BE2C (cell line): ENCODE measurements at regions not wholly inside any gene's neighbourhood (a gene's known extent, or its start where the extent isn't known, plus 50 kb on each side); places are given as distances from the start of the nearest gene placed in this dataset.

Experiments used
- DNase-seq: peaks from one replicate; pipeline ENCODE4 v3.0.0-alpha.2; 2020
- H3K27me3 ChIP-seq: fragments of 250-450 bp; sonication (Bioruptor Pico); 2 replicates; pipeline ENCODE4 v1.5.1; 2020; ENCODE audit warnings: mild to moderate bottlenecking
- H3K36me3 ChIP-seq: fragments of 250-450 bp; sonication (Bioruptor Pico); 2 replicates; pipeline ENCODE4 v1.5.1; 2020; ENCODE audit warnings: mild to moderate bottlenecking
- H3K4me1 ChIP-seq: fragments of 250-450 bp; sonication (Bioruptor Pico); 2 replicates; pipeline ENCODE4 v1.5.1; 2020
- H3K4me3 ChIP-seq: 2 replicates; pipeline ENCODE4 v1.5.1; 2011; ENCODE audit warnings: low read depth, low read length
- H3K9me3 ChIP-seq: fragments of 250-450 bp; sonication (Bioruptor Pico); 2 replicates; pipeline ENCODE4 v1.5.1; 2020
- CTCF ChIP-seq: IDR thresholded peaks from 2 replicates; pipeline ENCODE4 v1.5.1; 2012; ENCODE audit warnings: mild to moderate bottlenecking, low read depth, low read length

DNA sequence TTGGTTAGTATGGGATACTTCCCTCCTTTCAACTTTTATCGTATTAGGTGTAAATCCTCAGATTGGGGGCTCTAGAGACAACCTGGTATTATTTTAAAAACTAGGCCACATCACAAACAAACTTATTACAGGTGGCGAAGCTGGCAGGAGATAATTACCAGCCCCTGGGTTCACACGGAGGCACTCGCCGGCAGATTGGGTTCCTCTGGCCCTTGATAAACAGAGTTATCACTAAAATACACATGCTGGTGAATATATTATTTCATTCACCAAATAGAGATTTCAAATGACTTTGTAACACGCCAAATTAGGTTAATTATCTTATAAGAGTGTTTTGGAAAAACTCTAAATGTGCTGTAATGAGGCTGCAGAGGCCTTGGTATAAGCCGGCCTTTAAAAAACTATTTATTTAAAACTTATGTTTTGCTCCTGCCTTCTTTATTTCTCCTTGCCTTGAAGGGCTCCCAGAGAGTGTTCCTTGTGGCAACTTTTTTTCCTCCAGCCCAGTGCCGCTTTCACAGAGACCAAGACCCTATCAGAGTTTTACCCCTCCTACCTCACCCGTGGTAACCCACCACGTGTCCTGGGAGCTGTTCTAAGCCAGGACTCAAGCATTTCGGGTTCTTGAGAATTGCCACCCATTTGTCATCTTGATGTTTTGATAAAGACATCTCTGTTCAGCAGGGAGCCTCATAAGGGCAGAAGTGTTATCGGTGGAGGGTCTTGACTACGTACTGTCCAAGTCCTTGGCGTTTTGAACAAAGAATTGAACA, 468.6 kb upstream of the CFAP20DC start:
- H3K9me3 ChIP-seq = no peaks in the 10 kb centered on the region
- H3K27me3 ChIP-seq = no peaks in the 10 kb centered on the region
- DNase-seq = no peak
- no peak for TF ChIP-seq CTCF
- H3K4me1 ChIP-seq = no peaks in the 10 kb centered on the region
- H3K4me3 ChIP-seq = no peak overlapping the region
- H3K36me3 ChIP-seq = no peaks in the 10 kb centered on the region

- no peak overlapping the region for H3K4me3 ChIP-seq
- no peaks in the 10 kb centered on the region for H3K4me1 ChIP-seq
- no peaks in the 10 kb centered on the region for H3K36me3 ChIP-seq
- no peaks in the 10 kb centered on the region for H3K27me3 ChIP-seq
- DNase-seq = no peak
- no peaks in the 10 kb centered on the region for H3K9me3 ChIP-seq
- TF ChIP-seq CTCF = no peak
Observed at GRCh38 chr3:59517388-59517787, 467.6 kb upstream of the CFAP20DC start.

DNA sequence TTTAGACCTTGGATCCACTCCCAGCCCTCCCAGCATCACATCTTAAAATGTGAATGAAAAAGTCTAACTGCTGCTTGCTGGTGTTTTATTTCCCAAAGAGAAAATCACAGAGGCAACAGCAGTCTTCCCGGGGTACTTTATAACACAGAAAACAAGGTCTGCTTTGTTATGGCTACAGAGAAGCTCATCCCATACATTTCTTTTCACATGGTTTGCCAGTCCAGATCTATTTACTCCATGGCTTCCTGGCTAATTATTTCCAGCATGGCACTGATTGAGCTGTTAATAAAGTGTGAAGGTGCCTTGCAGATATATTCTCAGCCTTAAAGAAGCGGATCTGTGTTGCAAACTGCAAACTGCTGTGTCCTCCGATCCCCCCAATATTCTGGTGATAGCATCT, 466.1 kb upstream of the CFAP20DC start:
- no peaks in the 10 kb centered on the region for H3K4me1 ChIP-seq
- DNase-seq = no peak
- TF ChIP-seq CTCF = no peak
- H3K9me3 ChIP-seq = no peaks in the 10 kb centered on the region
- no peaks in the 10 kb centered on the region for H3K27me3 ChIP-seq
- no peaks in the 10 kb centered on the region for H3K36me3 ChIP-seq
- H3K4me3 ChIP-seq = no peak overlapping the region

DNA sequence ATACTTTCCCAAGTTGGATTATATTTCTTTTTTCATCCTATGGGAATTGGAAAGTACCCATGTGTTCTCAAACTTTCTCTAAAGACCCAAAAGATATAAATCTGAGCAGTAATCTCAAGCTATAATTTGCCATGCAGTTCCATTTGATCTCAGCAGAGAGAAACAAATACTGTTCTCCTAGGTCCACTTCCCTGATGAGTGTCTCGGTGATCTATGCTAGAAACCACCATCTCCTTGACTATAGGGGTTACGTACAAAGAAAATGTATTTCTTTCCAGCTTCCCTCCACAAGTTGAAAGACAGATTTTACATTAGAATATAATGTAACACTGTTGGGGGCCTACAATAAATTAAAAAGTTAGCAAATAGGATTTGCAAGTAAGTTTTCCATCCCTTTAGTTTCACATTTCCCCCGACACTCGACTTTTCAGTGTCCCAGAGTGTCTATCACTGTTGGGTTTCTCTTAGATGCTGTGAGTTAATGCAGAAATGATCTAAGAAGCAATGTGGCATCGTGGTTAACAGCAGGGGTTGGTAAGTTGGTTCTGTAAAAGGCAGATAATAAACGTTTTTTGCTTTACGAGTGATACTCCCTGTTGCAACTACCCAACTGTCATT, 465.1 kb upstream of the CFAP20DC start:
- Histone ChIP-seq H3K36me3 (no peaks in the 10 kb centered on the region), H3K4me1 (no peaks in the 10 kb centered on the region), H3K9me3 (no peaks in the 10 kb centered on the region), H3K4me3 (no peak overlapping the region), H3K27me3 (no peaks in the 10 kb centered on the region)
- TF ChIP-seq CTCF = no peak
- no peak for DNase-seq

DNA sequence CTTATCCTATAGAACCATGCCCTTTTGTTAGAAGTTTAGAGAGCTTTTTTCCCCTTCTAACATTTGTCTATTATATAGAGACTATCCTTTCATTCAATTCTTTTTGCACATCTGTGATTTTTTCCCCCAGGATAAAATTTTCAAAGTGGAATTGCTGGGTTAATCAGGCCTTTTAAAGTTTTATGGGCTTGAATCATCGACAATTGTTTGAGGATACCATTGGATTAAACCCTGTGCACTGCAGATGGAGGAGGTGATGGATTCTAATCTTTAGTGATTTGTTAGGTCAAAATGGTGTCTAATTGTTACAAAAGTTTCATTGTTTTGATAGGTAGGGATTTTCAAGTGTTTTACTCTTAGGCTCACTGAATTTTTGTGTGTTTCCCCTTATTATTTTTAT, 463.7 kb upstream of the CFAP20DC start:
- Histone ChIP-seq H3K27me3 (no peaks in the 10 kb centered on the region), H3K4me3 (no peak overlapping the region), H3K9me3 (no peaks in the 10 kb centered on the region), H3K36me3 (no peaks in the 10 kb centered on the region), H3K4me1 (no peaks in the 10 kb centered on the region)
- no peak for TF ChIP-seq CTCF
- DNase-seq = no peak

GRCh38 chr3:59512066-59512465, 462.2 kb upstream of the CFAP20DC start:
- Histone ChIP-seq H3K27me3 (no peaks in the 10 kb centered on the region), H3K36me3 (no peaks in the 10 kb centered on the region), H3K9me3 (no peaks in the 10 kb centered on the region), H3K4me3 (no peak overlapping the region), H3K4me1 (no peaks in the 10 kb centered on the region)
- DNase-seq = no peak
- no peak for TF ChIP-seq CTCF
